ENCODE measurements at regions not wholly inside any gene's neighbourhood (a gene's known extent, or its start where the extent isn't known, plus 50 kb on each side); places are given as distances from the start of the nearest gene placed in this dataset.

GRCh38 chr3:168424059-168424734 lies 328.5 kb upstream of the GOLIM4 start:
- no peaks in the 10 kb centered on the region for H3K9me3 ChIP-seq
- no peak overlapping the region for H3K9ac ChIP-seq
- H3K4me2 ChIP-seq = no peak overlapping the region
- ChIA-PET POLR2A (no interaction called here), CTCF (no interaction called here)
- no peaks in the 10 kb centered on the region for H3K4me1 ChIP-seq (ENCODE audit: control insufficient read depth in 1 of 2, insufficient read depth in 2 of 2, low read depth in 1 of 2, low read length in 1 of 2)
- no peak overlapping the region for H3K4me3 ChIP-seq (ENCODE audit: low read depth in 2 of 2, low read length in 1 of 2)
- H3F3A ChIP-seq (replicated peaks; ENCODE audit: insufficient read depth) = no peaks in the 10 kb centered on the region
- no peaks in the 10 kb centered on the region for H3K9me2 ChIP-seq
- H3K27me3 ChIP-seq (ENCODE audit: insufficient read depth) = no peaks in the 10 kb centered on the region
- H3K79me2 ChIP-seq (ENCODE audit: insufficient read depth) = no peaks in the 10 kb centered on the region
- 28% methylated on average over 4 of the region's 4 CpGs for WGBS (ENCODE audit: low lambda C conversion rate)
- no peak overlapping the region for H2AFZ ChIP-seq (ENCODE audit: low read depth)
- no peak for TF ChIP-seq FOXJ3 (CRISPR knock-in tag; IDR thresholded peaks at IDR 0.05)
- no peak for TF ChIP-seq TAF1 (IDR thresholded peaks at IDR 0.05; ENCODE audit: borderline replicate concordance, low read depth, low read length)
- TF ChIP-seq, protein P1, sequence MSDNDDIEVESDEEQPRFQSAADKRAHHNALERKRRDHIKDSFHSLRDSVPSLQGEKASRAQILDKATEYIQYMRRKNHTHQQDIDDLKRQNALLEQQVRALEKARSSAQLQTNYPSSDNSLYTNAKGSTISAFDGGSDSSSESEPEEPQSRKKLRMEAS (IDR thresholded peaks at IDR 0.05; ENCODE audit: low read depth) = no peak
- no peak for TF ChIP-seq FOXM1 (IDR thresholded peaks at IDR 0.05; ENCODE audit: low read depth)
- TF ChIP-seq MEF2A (IDR thresholded peaks at IDR 0.05; ENCODE audit: borderline replicate concordance, low read depth) = no peak
- TF ChIP-seq USF2 (IDR thresholded peaks at IDR 0.05; ENCODE audit: borderline replicate concordance, low read depth, low read length) = no peak
- TF ChIP-seq EP300 (IDR thresholded peaks at IDR 0.05; ENCODE audit: borderline replicate concordance in 1 of 2, low read depth in 1 of 2, low read length in 1 of 2) = no peak
- TF ChIP-seq TCF12 (IDR thresholded peaks at IDR 0.05) = no peak
- no peak for TF ChIP-seq ELF1 (IDR thresholded peaks at IDR 0.05)
- TF ChIP-seq JUND (IDR thresholded peaks at IDR 0.05) = no peak
- TF ChIP-seq EZH2phosphoT487 (IDR thresholded peaks at IDR 0.05; ENCODE audit: borderline replicate concordance, low read depth) = no peak
- TF ChIP-seq YY1 (IDR thresholded peaks at IDR 0.05; ENCODE audit: low read depth) = no peak
- TF ChIP-seq, protein P2, sequence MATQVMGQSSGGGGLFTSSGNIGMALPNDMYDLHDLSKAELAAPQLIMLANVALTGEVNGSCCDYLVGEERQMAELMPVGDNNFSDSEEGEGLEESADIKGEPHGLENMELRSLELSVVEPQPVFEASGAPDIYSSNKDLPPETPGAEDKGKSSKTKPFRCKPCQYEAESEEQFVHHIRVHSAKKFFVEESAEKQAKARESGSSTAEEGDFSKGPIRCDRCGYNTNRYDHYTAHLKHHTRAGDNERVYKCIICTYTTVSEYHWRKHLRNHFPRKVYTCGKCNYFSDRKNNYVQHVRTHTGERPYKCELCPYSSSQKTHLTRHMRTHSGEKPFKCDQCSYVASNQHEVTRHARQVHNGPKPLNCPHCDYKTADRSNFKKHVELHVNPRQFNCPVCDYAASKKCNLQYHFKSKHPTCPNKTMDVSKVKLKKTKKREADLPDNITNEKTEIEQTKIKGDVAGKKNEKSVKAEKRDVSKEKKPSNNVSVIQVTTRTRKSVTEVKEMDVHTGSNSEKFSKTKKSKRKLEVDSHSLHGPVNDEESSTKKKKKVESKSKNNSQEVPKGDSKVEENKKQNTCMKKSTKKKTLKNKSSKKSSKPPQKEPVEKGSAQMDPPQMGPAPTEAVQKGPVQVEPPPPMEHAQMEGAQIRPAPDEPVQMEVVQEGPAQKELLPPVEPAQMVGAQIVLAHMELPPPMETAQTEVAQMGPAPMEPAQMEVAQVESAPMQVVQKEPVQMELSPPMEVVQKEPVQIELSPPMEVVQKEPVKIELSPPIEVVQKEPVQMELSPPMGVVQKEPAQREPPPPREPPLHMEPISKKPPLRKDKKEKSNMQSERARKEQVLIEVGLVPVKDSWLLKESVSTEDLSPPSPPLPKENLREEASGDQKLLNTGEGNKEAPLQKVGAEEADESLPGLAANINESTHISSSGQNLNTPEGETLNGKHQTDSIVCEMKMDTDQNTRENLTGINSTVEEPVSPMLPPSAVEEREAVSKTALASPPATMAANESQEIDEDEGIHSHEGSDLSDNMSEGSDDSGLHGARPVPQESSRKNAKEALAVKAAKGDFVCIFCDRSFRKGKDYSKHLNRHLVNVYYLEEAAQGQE (IDR thresholded peaks at IDR 0.05; ENCODE audit: low read depth, low read length) = no peak
- TF ChIP-seq SMC3 (IDR thresholded peaks at IDR 0.05; ENCODE audit: low read depth, low read length) = no peak
- TF ChIP-seq, protein P3, sequence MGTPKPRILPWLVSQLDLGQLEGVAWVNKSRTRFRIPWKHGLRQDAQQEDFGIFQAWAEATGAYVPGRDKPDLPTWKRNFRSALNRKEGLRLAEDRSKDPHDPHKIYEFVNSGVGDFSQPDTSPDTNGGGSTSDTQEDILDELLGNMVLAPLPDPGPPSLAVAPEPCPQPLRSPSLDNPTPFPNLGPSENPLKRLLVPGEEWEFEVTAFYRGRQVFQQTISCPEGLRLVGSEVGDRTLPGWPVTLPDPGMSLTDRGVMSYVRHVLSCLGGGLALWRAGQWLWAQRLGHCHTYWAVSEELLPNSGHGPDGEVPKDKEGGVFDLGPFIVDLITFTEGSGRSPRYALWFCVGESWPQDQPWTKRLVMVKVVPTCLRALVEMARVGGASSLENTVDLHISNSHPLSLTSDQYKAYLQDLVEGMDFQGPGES (IDR thresholded peaks at IDR 0.05; ENCODE audit: low read depth, low read length) = no peak
- TF ChIP-seq GATA2 (CRISPR knock-in tag; IDR thresholded peaks at IDR 0.05) = no peak
- TF ChIP-seq RFX5 (IDR thresholded peaks at IDR 0.05; ENCODE audit: low read length) = no peak
- DNase-seq = no peak
- H4K20me1 ChIP-seq (ENCODE audit: insufficient read depth) = no peaks in the 10 kb centered on the region
- H3K36me3 ChIP-seq (replicated peaks in 1 of 2; ENCODE audit: control insufficient read depth in 1 of 2, insufficient read depth in 2 of 2, low read length in 1 of 2) = no peaks in the 10 kb centered on the region
- H3K27ac ChIP-seq (ENCODE audit: low read depth in 2 of 2, low read length in 1 of 2) = no peak overlapping the region

Data from SK-N-SH (cell line).